NOMO-1 treated with dmso at 0.1 percent for 144 hours (cell line): ENCODE measurements at regions not wholly inside any gene's neighbourhood (a gene's known extent, or its start where the extent isn't known, plus 50 kb on each side); places are given as distances from the start of the nearest gene placed in this dataset.
"Not testable (repeated sequence)": the region's sequence is repeated elsewhere in the genome, so short reads cannot be mapped to it uniquely, and the experiment has no call there.

Experiments
- DNase-seq: peaks from one replicate; lab custom pipeline; 2025; ENCODE audit not compliant: unreplicated experiment; lab: John Stamatoyannopoulos, UW

DNA sequence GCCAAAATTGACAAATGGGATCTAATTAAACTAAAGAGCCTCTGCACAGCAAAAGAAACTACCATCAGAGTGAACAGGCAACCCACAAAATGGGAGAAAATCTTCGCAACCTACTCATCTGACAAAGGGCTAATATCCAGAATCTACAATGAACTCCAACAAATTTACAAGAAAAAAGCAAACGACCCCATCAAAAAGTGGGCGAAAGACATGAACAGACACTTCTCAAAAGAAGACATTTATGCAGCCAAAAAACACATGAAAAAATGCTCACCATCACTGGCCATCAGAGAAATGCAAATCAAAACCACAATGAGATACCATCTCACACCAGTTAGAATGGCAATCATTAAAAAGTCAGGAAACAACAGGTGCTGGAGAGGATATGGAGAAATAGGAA is 261.4 kb upstream of the HNRNPA3 start:
- not testable (repeated sequence) for DNase-seq

- DNase-seq, result no peak
Observed at GRCh38 chr2:176956791-176957190, 255.8 kb upstream of the HNRNPA3 start.

DNA sequence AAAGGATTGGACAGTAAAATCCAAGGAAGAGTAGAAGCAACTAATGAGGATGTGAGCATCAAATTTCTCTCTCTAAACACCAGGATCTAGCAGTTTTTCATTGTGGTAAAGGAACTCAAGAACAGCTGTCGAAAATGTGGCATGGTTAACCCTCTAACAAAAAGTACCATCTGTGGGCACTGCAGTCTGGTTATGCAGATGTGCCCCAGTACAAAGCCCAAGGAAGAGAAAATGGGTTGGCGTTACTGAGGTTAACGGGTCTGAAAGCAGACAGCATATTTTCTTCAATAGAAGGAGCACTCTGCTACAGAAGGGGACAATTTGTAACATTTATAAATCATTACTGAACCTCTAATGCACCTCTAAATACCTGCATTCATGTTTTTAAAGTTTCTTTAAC is 253.0 kb upstream of the HNRNPA3 start:
- DNase-seq, result no peak

DNA sequence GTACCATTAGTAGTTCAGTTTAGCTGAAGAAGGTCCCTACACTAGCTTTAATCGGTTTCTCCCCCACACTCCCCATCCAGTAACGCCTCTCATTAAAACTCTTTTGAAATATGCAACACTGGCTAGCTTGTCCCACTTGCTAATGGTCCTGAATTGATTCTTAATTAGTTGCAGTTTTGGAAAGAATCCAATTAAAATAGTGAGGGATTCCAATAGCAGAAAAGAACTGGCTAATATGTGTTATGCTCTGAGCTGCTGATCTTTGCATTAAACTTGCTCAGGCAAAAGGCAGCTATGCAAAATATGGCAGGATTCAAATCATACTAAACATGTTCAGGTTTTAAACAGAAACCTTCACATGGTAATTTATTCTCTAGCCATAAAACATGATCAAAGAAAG is 252.5 kb upstream of the HNRNPA3 start:
- no peak for DNase-seq

- DNase-seq, result no peak
Observed at GRCh38 chr2:176960736-176961520, 251.7 kb upstream of the HNRNPA3 start.

GRCh38 chr2:176961775-176962619 is 250.6 kb upstream of the HNRNPA3 start:
- DNase-seq, result no peak

- no peak for DNase-seq
Observed at GRCh38 chr2:176963568-176964287, 248.9 kb upstream of the HNRNPA3 start.

- DNase-seq, result peak; percentile 66
Observed at GRCh38 chr2:176967911-176968450, 244.6 kb upstream of the HNRNPA3 start.

GRCh38 chr2:176969642-176970359 is 242.8 kb upstream of the HNRNPA3 start:
- no peak for DNase-seq

DNA sequence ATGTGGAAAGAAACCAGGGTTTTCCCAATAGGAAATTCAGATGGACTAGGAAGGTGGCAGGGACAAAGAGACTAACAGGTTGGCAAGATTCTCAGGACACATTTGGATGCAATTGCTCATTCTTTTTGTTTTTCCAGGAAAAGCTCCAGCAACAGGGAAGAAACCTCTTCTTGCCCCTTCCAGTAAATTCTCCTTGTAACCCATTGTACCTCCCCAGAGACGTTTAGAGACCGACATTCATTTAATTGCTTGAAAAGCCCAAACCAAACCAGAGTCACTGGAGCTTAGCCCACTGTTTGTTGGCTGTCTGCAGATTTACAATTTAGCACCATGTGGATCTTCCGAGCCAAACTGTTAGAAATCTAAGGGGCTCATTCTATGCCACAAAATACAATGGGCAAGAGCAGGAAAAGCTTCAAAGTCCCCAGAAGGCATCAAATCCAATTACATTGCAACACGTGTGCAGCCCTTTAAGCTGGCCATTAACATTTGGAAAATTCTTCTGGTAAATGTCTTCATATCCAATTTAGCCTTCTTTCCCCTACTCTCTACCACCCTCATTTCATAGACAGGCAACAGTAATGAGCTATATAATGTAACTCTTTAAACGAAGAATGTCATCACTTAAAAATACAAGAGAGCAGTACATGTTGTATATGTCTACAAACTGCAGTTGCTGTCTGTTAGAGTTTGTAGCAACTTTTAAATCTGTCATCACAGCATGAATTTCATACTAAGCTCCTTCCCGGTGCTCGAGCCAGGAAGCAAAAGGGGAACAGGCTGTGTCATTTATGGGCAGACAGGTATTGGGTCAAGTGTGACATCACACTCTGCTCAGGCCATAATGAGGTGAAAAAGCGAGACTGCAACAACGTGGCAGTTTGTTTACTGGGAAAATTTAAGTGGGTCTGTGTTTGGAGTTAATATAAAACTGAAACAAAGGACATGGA is 235.6 kb upstream of the HNRNPA3 start:
- DNase-seq, result no peak

DNA sequence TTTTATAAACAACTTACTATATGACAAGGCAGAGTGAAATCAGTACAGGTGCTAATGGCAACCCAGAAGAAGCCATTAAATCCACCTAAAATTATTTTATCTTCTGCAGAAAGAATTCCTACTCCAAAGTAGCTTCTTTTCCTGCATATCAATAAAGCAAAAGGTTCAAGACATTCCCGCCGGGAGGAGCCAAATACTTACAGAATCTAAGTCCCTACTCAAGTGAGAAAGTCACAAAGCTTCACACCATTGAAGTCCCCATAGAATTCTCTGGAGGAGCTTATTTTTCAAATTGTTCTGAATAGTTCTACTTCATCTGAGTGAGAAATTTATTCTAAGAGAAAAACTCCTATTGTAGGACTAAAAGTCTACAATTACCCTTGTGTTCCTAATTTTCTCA is 233.7 kb upstream of the HNRNPA3 start:
- no peak for DNase-seq

DNA sequence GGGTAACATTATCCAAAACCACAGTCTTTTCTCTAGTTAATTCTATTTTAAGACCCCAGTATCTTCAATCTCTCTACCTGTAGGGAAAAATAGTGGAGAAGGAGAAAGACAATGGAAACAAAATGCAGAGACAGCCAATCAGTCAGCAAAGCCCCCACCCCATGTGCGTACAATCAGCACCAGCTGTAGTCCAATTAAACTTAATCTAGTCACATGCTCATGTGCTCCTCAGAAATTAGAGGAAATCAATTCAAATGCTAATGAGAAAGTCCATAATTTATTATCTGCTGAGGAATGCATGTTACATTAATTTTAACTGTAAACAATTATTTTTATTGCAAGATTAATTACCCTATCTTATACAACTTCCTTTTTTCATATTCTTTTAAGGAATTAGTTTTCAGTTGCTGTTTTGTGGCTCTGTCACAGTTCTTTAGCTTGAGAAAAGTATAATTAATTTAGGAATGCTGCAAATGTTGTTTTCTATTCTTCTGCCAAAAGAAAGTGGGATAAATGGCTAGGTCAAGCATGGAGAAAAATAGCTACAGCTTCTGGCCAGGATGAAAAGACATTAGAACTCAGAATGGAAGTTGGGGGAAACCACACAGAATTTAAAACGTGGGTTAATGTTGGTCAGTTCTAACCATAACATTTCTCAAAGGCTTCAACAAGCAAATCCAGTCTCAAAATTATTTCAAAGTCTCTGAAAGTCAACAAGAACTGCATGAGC is 232.4 kb upstream of the HNRNPA3 start:
- no peak for DNase-seq

DNA sequence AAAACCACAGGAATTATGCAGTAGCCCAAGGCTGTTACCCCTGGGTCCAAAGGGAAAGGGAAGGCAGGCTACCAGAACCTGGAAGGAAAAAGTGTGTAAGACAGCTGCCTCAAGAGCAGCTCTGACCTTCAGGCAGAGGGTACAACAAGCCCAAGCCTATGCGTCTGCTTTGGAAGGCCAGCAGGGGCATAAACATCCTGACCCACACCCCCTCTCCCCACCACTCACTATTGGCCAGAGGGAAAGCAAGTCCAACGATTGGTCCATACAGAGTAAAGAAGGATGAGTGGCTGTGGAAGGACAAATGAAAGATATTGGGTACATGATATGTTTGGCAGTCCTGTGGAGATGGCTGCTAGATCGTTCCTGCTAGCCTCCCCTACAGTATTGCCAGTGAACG is 227.6 kb upstream of the HNRNPA3 start:
- DNase-seq, result no peak

DNA sequence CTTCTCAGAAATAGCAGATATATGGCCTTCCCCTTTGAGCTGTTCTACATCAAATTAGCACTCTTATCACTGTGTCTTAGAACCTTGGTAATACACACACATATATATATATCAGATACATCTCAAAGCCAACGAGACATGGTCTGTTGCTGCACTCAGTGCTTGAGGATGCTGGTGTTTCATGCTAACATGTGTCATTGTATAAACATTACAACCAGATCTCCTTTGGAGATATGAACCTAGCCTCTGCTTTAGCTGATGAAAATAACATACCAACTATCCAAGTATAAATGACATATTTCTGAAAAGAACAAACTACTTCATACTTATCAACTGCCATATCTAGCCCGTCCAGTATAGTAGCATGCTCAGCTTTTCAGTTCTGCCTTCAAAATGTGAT is 226.7 kb upstream of the HNRNPA3 start:
- DNase-seq, result no peak

GRCh38 chr2:176986487-176986886 is 226.1 kb upstream of the HNRNPA3 start:
- no peak for DNase-seq

GRCh38 chr2:176991411-176991810 is 221.2 kb upstream of the HNRNPA3 start:
- no peak for DNase-seq

DNA sequence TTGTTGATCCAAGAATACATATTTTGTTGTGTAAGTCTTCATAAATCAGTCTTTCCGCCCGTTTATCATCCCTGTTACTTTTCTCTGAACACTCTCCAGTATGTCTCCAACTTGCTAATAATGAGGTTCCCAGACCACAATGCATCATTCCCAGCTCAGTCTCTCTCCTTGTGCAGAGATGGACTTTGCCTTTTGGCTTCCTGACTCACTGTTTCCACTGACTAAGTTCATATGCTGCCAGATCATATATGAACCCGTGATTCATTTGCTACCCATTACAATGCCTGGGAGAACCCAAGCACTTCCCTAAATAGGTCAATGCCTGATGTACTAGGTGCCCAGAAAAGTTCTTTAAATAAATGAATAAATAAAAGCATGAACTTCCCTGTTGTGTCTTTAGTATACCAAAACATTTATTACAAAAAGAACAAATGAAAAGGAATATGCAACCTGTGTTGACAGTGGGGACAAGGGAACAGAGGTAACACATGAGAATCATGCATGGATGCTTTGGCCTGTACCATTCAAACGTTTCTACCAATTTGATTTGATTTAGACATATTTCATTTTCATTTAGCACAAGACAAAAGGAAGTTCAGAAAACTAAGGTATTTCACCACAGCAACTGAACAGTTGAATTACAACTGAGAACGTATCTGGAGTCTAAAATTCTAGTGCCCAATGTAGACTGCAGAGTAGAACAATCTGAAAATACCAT is 215.4 kb upstream of the HNRNPA3 start:
- peak; percentile 40 for DNase-seq

DNA sequence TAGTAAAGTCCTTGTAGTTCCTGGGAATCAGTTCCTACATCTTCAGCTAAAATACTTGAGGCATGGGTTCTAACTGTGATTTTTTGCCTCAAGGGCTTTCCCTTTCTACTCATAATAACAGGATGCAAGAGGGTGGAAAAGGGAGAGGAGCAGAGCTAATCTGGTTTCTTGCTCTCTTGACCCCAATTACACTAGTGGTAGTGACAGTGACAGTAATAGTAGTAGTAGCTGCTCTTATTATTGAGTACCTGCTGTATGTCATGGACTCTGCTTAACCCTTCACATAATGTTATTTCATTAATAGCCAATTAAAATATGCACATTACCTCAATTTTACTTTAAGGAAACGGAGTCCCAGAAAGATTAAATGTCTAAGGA is 214.8 kb upstream of the HNRNPA3 start:
- no peak for DNase-seq
